CD14-positive monocyte (primary cell): ENCODE measurements at regions not wholly inside any gene's neighbourhood (a gene's known extent, or its start where the extent isn't known, plus 50 kb on each side); places are given as distances from the start of the nearest gene placed in this dataset.

ENCODE experiments used
- DNase-seq, 3 donors: peaks; one replicate each; pipeline ENCODE4 v3.0.0-alpha.2; 2011 to 2022
- H2AFZ ChIP-seq: 2 replicates; pipeline ENCODE4 v1.6.0; 2012; ENCODE audit warnings: mild to moderate bottlenecking, low read depth, low read length, inconsistent platforms; ENCODE audit not compliant: insufficient read depth, poor library complexity, severe bottlenecking
- H3K27ac ChIP-seq, 2 donors: 1 replicate in 1 of 2; 2 replicates in 1 of 2; pipeline ENCODE4 v1.5.1; 2012 to 2013; ENCODE audit warnings: low read length in 2 of 2, control low read depth in 1 of 2, inconsistent platforms in 1 of 2, low read depth in 1 of 2, mild to moderate bottlenecking in 1 of 2
- H3K27me3 ChIP-seq, 2 donors: one replicate each; pipeline versions ENCODE4 v1.6.0 to v1.6.1; 2011 to 2013; ENCODE audit warnings: low read length in 2 of 2; ENCODE audit not compliant: control insufficient read depth in 2 of 2, insufficient read depth in 2 of 2
- H3K36me3 ChIP-seq, 2 donors: replicated peaks in 1 of 2; 1 replicate in 1 of 2; 2 replicates in 1 of 2; pipeline versions ENCODE4 v1.5.1 to v1.6.1; 2012 to 2013; ENCODE audit warnings: low read length in 2 of 2, control low read depth in 1 of 2, inconsistent platforms in 1 of 2, mild to moderate bottlenecking in 1 of 2; ENCODE audit not compliant: insufficient read depth in 2 of 2, control insufficient read depth in 1 of 2
- H3K4me1 ChIP-seq, 2 donors: 1 replicate in 1 of 2; 2 replicates in 1 of 2; pipeline versions ENCODE4 v1.5.1 to v1.6.1; 2012 to 2013; ENCODE audit warnings: low read length in 2 of 2, control low read depth in 1 of 2, inconsistent platforms in 1 of 2, mild to moderate bottlenecking in 1 of 2, moderate library complexity in 1 of 2; ENCODE audit not compliant: insufficient read depth in 2 of 2, control insufficient read depth in 1 of 2
- H3K4me2 ChIP-seq: replicated peaks from 2 replicates; pipeline ENCODE3; 2012; ENCODE audit warnings: low read length, moderate library complexity, mild to moderate bottlenecking; ENCODE audit not compliant: poor library complexity, severe bottlenecking; ENCODE audit errors: extremely low read depth
- H3K4me3 ChIP-seq, 3 experiments: fragments of 200-600 bp in 1 of 3; sonication (generic) in 1 of 3; replicated peaks in 1 of 3; 1 replicate in 2 of 3; 2 replicates in 1 of 3; pipeline ENCODE4 v1.5.1; 2011 to 2013; ENCODE audit warnings: low read length in 3 of 3, mild to moderate bottlenecking in 3 of 3, control low read depth in 2 of 3, low read depth in 2 of 3, inconsistent platforms in 1 of 3, moderate library complexity in 1 of 3
- H3K79me2 ChIP-seq: 2 replicates; pipeline ENCODE4 v1.6.0; 2012; ENCODE audit warnings: mild to moderate bottlenecking, control low read depth, inconsistent platforms, low read length, moderate library complexity; ENCODE audit not compliant: insufficient read depth
- H3K9ac ChIP-seq: 2 replicates; pipeline ENCODE4 v1.6.0; 2017; ENCODE audit warnings: low read length, mild to moderate bottlenecking; ENCODE audit not compliant: insufficient read depth, poor library complexity, severe bottlenecking
- H3K9me3 ChIP-seq, 2 donors: replicated peaks in 1 of 2; 1 replicate in 1 of 2; 2 replicates in 1 of 2; pipeline versions ENCODE4 v1.5.1 to v1.6.1; 2012 to 2013; ENCODE audit warnings: low read length in 2 of 2, control low read depth in 1 of 2; ENCODE audit not compliant: control insufficient read depth in 1 of 2, insufficient read depth in 1 of 2
- H4K20me1 ChIP-seq: 2 replicates; pipeline ENCODE4 v1.6.0; 2012; ENCODE audit warnings: mild to moderate bottlenecking, low read length, control low read depth, moderate library complexity; ENCODE audit not compliant: insufficient read depth
- H3K27ac Mint-ChIP-seq, 7 donors: one replicate each; pipeline ENCODE4 v1.8.0; 2020; ENCODE audit warnings: mild to moderate bottlenecking in 7 of 7, mixed read lengths in 7 of 7, moderate library complexity in 6 of 7, inconsistent platforms in 2 of 7
- H3K27me3 Mint-ChIP-seq, 3 donors: one replicate each; pipeline ENCODE4 v1.8.0; 2021 to 2022; ENCODE audit warnings: low read depth in 3 of 3, mild to moderate bottlenecking in 3 of 3, mixed read lengths in 3 of 3, moderate library complexity in 3 of 3, inconsistent platforms in 1 of 3
- H3K36me3 Mint-ChIP-seq, 2 donors: one replicate each; pipeline ENCODE4 v1.8.0; 2020; ENCODE audit warnings: mixed read lengths in 2 of 2, inconsistent platforms in 1 of 2, mild to moderate bottlenecking in 1 of 2
- H3K4me1 Mint-ChIP-seq: one replicate; pipeline ENCODE4 v1.8.0; 2020; ENCODE audit warnings: mild to moderate bottlenecking, mixed read lengths
- H3K4me3 Mint-ChIP-seq, 2 donors: one replicate each; pipeline ENCODE4 v1.8.0; 2020; ENCODE audit warnings: mild to moderate bottlenecking in 2 of 2, mixed read lengths in 2 of 2, moderate library complexity in 1 of 2
- H3K9me3 Mint-ChIP-seq, 7 donors: one replicate each; pipeline ENCODE4 v1.8.0; 2020 to 2022; ENCODE audit warnings: mixed read lengths in 7 of 7, mild to moderate bottlenecking in 6 of 7, moderate library complexity in 6 of 7, inconsistent platforms in 2 of 7
- CTCF ChIP-seq: fragments of 200-600 bp; IDR thresholded peaks from one replicate; pipeline ENCODE4 v1.8.0; 2022; ENCODE audit warnings: antibody characterized with exemption, mild to moderate bottlenecking
- WGBS: methylation state at CpG from one replicate; pipeline ENCODE4 v1.1.5; 2013; ENCODE audit warnings: missing lambda C conversion rate; ENCODE audit not compliant: insufficient coverage; 5-methylcytosine and 5-hydroxymethylcytosine counted together
- intact Hi-C, 2 donors: fragments of 100-400 bp; cut with micrococcal nuclease; formaldehyde crosslinking; loops; one replicate each; pipeline versions ENCODE4 v1.15.0 to v1.15.1; 2023

- Histone ChIP-seq H3K4me3 (no peak overlapping the region), H3K4me2 (no peak overlapping the region), H2AFZ (no peak overlapping the region), H3K27ac (no peak overlapping the region), H3K4me1 (no peaks in the 10 kb centered on the region), H3K27me3 (no peaks in the 10 kb centered on the region), H3K9me3 (no peaks in the 10 kb centered on the region), H3K36me3 (no peaks in the 10 kb centered on the region), H3K9ac (no peak overlapping the region), H4K20me1 (no peaks in the 10 kb centered on the region), H3K79me2 (no peaks in the 10 kb centered on the region)
- DNase-seq: no peak
- peaks cover 8% of the 10 kb centered on the region for H3K4me1 Mint-ChIP-seq
- no peak overlapping the region for H3K27ac Mint-ChIP-seq
- TF ChIP-seq CTCF: no peak
- H3K36me3 Mint-ChIP-seq: no peaks in the 10 kb centered on the region
- WGBS: no CpG with 5 or more reads among the region's 1 CpG
- H3K27me3 Mint-ChIP-seq: no peaks in the 10 kb centered on the region
- H3K4me3 Mint-ChIP-seq: no peak overlapping the region
- no peaks in the 10 kb centered on the region for H3K9me3 Mint-ChIP-seq
- intact Hi-C loops: no loop called here
Observed at GRCh38 chr21:25036775-25037174, 570.5 kb downstream of the MRPL39 start.

- Mint-ChIP-seq H3K4me1 (no peaks in the 10 kb centered on the region), H3K27me3 (no peaks in the 10 kb centered on the region), H3K9me3 (peaks cover 0 to 4% (median 2%) of the 10 kb centered on the region in 7 donors), H3K4me3 (no peak overlapping the region), H3K36me3 (no peaks in the 10 kb centered on the region), H3K27ac (no peak overlapping the region)
- Histone ChIP-seq H3K36me3 (no peaks in the 10 kb centered on the region), H3K4me3 (no peak overlapping the region), H3K9me3 (peaks cover 0 to 4% of the 10 kb centered on the region in 2 donors), H2AFZ (no peak overlapping the region), H3K4me2 (no peak overlapping the region), H3K27me3 (no peaks in the 10 kb centered on the region), H3K27ac (no peak overlapping the region), H3K9ac (no peak overlapping the region), H3K79me2 (no peaks in the 10 kb centered on the region), H4K20me1 (no peaks in the 10 kb centered on the region), H3K4me1 (no peaks in the 10 kb centered on the region)
- 85% methylated on average over 2 of the region's 5 CpGs for WGBS
- intact Hi-C loops: no loop called here
- no peak for DNase-seq
- no peak for TF ChIP-seq CTCF
Observed at GRCh38 chr21:25031750-25032149, 575.5 kb downstream of the MRPL39 start.
